ENCODE measurements at regions not wholly inside any gene's neighbourhood (a gene's known extent, or its start where the extent isn't known, plus 50 kb on each side); places are given as distances from the start of the nearest gene placed in this dataset.

DNA sequence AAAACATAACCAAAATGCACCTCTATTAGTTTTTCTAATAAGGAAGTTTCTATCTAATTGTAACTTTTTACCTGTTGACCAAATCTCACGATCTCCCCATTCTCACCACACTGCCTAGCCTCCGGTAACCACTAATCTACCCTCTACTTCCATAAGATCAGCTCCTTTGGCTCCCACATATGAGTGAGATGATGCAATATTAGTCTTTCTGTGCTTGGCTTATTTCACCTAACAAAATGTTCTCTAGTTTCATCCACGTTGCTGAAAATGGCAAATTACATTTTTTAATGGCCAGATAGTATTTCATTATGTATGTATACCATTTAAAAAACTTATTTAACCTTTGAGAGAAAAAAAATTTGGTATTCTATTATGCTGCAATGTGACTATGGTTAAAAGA lies 379.0 kb upstream of the NXPH2 start:
- ATAC-seq (ENCODE audit: insufficient read depth, low read depth) (no peak), DNase-seq (no peak)
- Histone ChIP-seq H3K9ac (ENCODE audit: low read depth, low read length) (no peak overlapping the region), H3K27me3 (ENCODE audit: insufficient read depth, low read length, poor library complexity) (no peaks in the 10 kb centered on the region), H4K20me1 (ENCODE audit: insufficient read depth, low read length) (no peaks in the 10 kb centered on the region), H3K4me3 (ENCODE audit: low read depth in 1 of 2, low read length in 2 of 2) (no peak overlapping the region), H3K9me3 (ENCODE audit: insufficient read depth, low read length, severe bottlenecking) (no peaks in the 10 kb centered on the region), H2AFZ (ENCODE audit: low read depth, low read length) (no peak overlapping the region), H3K36me3 (ENCODE audit: insufficient read depth, low read length) (no peaks in the 10 kb centered on the region), H3K4me1 (ENCODE audit: insufficient read depth, low read length) (no peaks in the 10 kb centered on the region), H3K27ac (ENCODE audit: low read length) (no peak overlapping the region), H3K79me2 (ENCODE audit: insufficient read depth, low read length) (no peaks in the 10 kb centered on the region), H3K4me2 (ENCODE audit: insufficient read depth, low read length) (no peak overlapping the region)
- TF ChIP-seq, protein P1, sequence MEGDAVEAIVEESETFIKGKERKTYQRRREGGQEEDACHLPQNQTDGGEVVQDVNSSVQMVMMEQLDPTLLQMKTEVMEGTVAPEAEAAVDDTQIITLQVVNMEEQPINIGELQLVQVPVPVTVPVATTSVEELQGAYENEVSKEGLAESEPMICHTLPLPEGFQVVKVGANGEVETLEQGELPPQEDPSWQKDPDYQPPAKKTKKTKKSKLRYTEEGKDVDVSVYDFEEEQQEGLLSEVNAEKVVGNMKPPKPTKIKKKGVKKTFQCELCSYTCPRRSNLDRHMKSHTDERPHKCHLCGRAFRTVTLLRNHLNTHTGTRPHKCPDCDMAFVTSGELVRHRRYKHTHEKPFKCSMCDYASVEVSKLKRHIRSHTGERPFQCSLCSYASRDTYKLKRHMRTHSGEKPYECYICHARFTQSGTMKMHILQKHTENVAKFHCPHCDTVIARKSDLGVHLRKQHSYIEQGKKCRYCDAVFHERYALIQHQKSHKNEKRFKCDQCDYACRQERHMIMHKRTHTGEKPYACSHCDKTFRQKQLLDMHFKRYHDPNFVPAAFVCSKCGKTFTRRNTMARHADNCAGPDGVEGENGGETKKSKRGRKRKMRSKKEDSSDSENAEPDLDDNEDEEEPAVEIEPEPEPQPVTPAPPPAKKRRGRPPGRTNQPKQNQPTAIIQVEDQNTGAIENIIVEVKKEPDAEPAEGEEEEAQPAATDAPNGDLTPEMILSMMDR (IDR thresholded peaks at IDR 0.05; ENCODE audit: borderline replicate concordance, extremely low read depth, low read length, poor library complexity, severe bottlenecking), result no peak
- TF ChIP-seq EZH2 (IDR thresholded peaks at IDR 0.05; ENCODE audit: borderline replicate concordance, low read depth, low read length, severe bottlenecking), result no peak

DNA sequence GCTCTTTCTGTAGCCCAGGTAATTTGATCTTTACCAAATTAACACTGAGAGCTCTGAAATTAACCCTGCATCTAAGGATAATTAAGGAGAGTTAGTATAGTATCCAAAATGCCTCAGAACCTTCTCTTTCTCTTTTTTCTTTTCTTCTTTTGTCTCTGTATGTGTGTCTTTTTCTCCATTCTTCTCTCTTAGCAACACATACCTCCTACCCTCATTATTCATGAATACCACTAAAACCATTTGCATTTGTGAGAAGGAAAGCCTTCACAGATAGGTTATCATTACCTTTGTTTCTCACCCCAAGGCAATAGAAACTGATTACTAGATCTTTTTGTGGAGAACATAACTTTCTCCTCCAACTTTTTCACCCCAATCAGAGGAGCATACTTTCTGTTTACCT lies 376.5 kb upstream of the NXPH2 start:
- H4K20me1 ChIP-seq (ENCODE audit: insufficient read depth, low read length), result no peaks in the 10 kb centered on the region
- no peak overlapping the region for H3K4me3 ChIP-seq (ENCODE audit: low read depth in 1 of 2, low read length in 2 of 2)
- DNase-seq (no peak), ATAC-seq (ENCODE audit: insufficient read depth, low read depth) (no peak)
- H3K79me2 ChIP-seq (ENCODE audit: insufficient read depth, low read length), result no peaks in the 10 kb centered on the region
- H3K9ac ChIP-seq (ENCODE audit: low read depth, low read length), result no peak overlapping the region
- H3K27me3 ChIP-seq (ENCODE audit: insufficient read depth, low read length, poor library complexity), result no peaks in the 10 kb centered on the region
- H3K9me3 ChIP-seq (ENCODE audit: insufficient read depth, low read length, severe bottlenecking), result no peaks in the 10 kb centered on the region
- H3K4me2 ChIP-seq (ENCODE audit: insufficient read depth, low read length), result no peak overlapping the region
- H3K27ac ChIP-seq (ENCODE audit: low read length), result no peak overlapping the region
- no peaks in the 10 kb centered on the region for H3K4me1 ChIP-seq (ENCODE audit: insufficient read depth, low read length)
- TF ChIP-seq, protein P1 (IDR thresholded peaks at IDR 0.05; ENCODE audit: borderline replicate concordance, extremely low read depth, low read length, poor library complexity, severe bottlenecking), result no peak
- no peak for TF ChIP-seq EZH2 (IDR thresholded peaks at IDR 0.05; ENCODE audit: borderline replicate concordance, low read depth, low read length, severe bottlenecking)
- H2AFZ ChIP-seq (ENCODE audit: low read depth, low read length), result no peak overlapping the region
- H3K36me3 ChIP-seq (ENCODE audit: insufficient read depth, low read length), result no peaks in the 10 kb centered on the region

GRCh38 chr2:139155991-139156390 lies 375.8 kb upstream of the NXPH2 start:
- TF ChIP-seq, protein P1 (IDR thresholded peaks at IDR 0.05; ENCODE audit: borderline replicate concordance, extremely low read depth, low read length, poor library complexity, severe bottlenecking), result no peak
- no peak for TF ChIP-seq EZH2 (IDR thresholded peaks at IDR 0.05; ENCODE audit: borderline replicate concordance, low read depth, low read length, severe bottlenecking)
- Histone ChIP-seq H2AFZ (ENCODE audit: low read depth, low read length) (no peak overlapping the region), H3K4me3 (ENCODE audit: low read depth in 1 of 2, low read length in 2 of 2) (no peak overlapping the region), H3K79me2 (ENCODE audit: insufficient read depth, low read length) (no peaks in the 10 kb centered on the region), H3K4me2 (ENCODE audit: insufficient read depth, low read length) (no peak overlapping the region), H4K20me1 (ENCODE audit: insufficient read depth, low read length) (no peaks in the 10 kb centered on the region), H3K4me1 (ENCODE audit: insufficient read depth, low read length) (no peaks in the 10 kb centered on the region), H3K36me3 (ENCODE audit: insufficient read depth, low read length) (no peaks in the 10 kb centered on the region), H3K27me3 (ENCODE audit: insufficient read depth, low read length, poor library complexity) (no peaks in the 10 kb centered on the region), H3K9ac (ENCODE audit: low read depth, low read length) (no peak overlapping the region), H3K27ac (ENCODE audit: low read length) (no peak overlapping the region), H3K9me3 (ENCODE audit: insufficient read depth, low read length, severe bottlenecking) (no peaks in the 10 kb centered on the region)
- DNase-seq, result no peak
- no peak for ATAC-seq (ENCODE audit: insufficient read depth, low read depth)

All from DND-41 (cell line).